ENCODE measurements at regions not wholly inside any gene's neighbourhood (a gene's known extent, or its start where the extent isn't known, plus 50 kb on each side); places are given as distances from the start of the nearest gene placed in this dataset.

DNA sequence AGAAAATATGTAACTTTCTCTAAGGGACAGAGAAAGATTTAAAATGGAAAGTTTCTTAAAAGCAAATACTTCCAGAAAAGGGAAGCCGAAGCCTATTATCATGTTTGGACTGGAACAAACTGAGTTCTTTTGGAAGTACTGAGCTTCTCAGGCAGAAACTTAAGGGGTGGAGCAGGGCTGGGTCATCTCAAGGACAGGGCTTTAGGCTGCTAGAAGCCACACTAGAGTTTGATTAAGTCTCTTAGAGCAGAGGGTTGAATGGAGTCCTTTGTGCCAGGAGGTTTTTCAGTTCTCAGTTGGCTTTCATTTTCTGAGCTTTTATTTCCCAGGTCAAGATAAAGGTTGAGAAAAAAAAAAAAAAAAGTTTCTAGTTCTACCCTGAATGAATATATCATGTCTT lies 432.7 kb downstream of the SLITRK5 start:
- no peak for DNase-seq

DNA sequence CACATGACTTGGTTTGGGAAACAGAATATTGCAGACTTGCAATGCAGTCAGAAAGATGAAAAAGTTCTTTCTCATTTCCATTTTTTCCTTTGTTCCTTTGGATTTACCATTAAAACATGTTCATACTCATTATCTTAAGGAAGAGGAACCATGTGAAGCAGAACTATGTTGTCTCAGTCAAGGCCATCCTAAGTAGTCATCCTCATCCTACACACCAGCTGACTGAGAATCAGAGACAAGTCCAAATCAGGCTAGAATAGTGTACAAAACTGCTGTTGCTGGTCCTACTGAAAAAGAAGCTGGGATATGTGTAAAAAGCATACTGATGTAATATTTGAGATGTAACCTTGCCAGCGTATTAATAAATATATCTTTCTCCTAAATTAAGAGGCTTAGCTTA lies 433.4 kb downstream of the SLITRK5 start:
- no peak for DNase-seq

- no peak for DNase-seq
Measured at GRCh38 chr13:88107570-88107969, 436.4 kb downstream of the SLITRK5 start.

DNA sequence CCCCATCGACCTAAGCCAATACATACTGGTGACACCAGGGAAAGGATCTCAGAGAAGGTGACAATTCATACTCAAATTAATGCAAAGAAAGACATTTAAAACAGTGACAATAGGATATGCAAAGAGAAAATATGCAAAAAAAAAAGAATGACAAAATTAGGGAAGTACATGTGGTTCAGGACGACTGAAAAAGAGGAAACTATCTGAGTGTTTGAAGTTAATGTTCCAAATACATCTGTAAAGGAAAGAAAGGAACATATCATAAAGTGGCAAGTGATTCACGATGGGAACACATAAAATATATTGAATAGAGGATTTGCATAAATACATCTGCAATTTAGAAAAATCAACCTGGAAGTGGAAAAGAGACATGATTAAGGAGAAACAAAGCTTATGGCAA lies 441.4 kb downstream of the SLITRK5 start:
- no peak for DNase-seq

DNA sequence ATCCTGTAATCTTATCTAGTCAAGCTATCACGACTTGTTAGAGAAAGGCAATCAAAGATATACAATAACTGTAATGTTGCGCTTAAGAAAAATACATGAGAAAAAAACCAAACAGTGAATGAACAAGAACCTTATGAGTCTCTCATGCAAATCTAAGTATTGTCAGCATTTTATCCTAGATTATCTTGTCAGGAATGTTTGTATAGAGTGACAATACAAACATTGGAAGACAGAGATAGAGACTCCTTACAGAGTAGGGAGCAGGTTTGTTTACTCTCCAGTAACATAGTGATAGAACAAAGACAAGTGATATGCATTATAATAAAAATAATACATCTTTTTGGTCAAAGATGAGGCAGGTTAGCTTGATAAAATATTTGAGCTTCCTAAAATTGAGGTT lies 444.8 kb downstream of the SLITRK5 start:
- DNase-seq: no peak

- DNase-seq: no peak
Measured at GRCh38 chr13:88118952-88119351, 447.8 kb downstream of the SLITRK5 start.

- no peak for DNase-seq
Measured at GRCh38 chr13:88124142-88124541, 453.0 kb downstream of the SLITRK5 start.

- no peak for DNase-seq
Measured at GRCh38 chr13:88125055-88125454, 453.9 kb downstream of the SLITRK5 start.

- no peak for DNase-seq
Measured at GRCh38 chr13:88136098-88136790, 465.1 kb downstream of the SLITRK5 start.

DNA sequence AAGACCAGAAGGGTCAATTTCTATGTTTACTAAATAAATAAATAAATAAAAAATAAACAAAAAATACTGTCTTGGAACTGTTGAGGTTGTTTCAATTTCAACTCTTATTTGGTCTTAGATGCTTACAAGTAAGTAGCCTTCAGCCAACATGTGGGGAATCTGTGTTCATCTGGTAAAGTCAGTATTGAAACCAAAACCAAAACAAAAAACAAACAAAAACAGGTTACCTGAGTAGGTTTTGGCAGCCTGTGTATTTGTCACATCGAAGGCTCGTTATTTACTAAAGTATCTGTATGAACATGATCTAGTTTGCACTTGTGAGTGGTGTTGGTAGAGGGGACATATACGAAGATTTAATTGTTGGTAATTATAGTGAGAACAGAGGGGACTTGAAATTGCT lies 471.5 kb downstream of the SLITRK5 start:
- DNase-seq: no peak

GRCh38 chr13:88144580-88144979 lies 473.4 kb downstream of the SLITRK5 start:
- no peak for DNase-seq

GRCh38 chr13:88153353-88153752 lies 482.2 kb downstream of the SLITRK5 start:
- DNase-seq: no peak

DNA sequence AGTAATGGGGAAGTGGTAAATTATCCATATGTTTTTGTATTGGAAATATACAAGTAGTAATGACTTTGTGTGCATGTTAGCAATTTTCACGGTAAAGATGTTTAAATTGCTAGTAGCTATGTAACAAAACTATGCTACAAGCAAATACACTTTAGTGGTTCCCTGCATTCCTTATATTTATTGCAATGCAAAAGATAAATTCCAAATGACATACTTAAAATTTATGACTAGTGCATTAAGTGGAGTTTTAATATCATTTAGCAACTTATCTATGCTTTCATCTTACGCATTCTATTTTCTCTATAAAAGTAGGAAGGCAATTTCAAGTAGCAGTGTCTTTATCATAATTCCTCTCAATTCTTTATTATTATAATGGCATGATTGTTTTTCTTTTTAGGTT lies 482.8 kb downstream of the SLITRK5 start:
- DNase-seq: no peak

GRCh38 chr13:88162076-88162702 lies 491.0 kb downstream of the SLITRK5 start:
- DNase-seq: no peak

DNA sequence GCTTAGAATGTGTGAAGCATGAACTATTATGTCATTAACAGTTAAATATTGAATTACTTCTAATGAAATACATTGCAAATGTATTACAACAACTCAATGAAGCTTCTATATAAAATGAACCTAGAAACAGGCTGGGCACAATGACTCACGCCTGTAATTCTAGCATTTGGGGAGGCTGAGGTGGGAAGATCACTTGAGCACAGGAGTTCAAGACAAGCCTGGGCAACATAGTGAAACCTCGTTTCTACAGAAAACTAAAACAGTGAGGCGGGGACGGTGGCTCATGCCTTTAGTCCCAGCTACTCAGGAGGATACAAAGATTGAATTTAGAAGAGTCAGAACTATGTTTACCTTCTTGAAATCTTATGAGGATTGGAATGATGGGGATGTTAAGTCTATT lies 505.1 kb downstream of the SLITRK5 start:
- DNase-seq: no peak

GRCh38 chr13:88183440-88183839 lies 512.3 kb downstream of the SLITRK5 start:
- DNase-seq: no peak

DNA sequence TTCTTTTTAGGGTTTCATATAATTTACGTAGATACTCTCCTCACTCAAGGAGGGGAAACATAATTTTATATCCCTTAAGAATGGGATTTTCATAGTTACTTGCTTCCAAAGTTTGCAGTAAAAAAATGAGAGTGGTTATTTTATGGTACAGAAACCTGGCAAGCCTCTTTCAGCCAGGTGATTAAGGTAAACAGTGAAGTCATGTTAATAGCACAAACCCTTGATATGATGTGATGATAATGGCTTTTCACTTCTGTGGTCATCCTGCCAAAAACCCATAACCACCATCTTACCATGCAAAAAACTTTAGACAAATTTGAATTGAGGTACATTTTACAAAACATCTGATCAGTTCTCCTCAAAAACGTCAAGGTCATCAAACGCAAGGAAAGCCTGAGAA lies 517.8 kb downstream of the SLITRK5 start:
- no peak for DNase-seq

DNA sequence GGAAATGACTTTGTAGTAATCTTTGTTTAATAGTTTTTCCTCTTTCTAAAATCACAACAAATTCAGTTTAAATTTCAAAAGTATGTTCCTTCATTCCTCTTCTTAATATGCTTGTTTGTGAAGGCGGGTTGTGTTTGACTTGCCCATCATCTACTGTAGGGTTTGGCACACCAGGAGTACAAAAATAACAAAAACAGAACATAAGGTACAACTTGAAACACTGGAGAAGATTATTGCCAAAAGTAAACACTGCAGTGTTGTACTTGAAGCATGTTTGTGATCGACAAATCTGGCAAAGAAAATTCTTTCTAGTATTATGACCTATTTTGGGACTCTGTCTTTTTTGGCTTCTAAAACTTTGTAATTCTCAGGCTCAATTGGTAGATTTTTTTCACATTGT lies 518.6 kb downstream of the SLITRK5 start:
- DNase-seq: no peak

DNA sequence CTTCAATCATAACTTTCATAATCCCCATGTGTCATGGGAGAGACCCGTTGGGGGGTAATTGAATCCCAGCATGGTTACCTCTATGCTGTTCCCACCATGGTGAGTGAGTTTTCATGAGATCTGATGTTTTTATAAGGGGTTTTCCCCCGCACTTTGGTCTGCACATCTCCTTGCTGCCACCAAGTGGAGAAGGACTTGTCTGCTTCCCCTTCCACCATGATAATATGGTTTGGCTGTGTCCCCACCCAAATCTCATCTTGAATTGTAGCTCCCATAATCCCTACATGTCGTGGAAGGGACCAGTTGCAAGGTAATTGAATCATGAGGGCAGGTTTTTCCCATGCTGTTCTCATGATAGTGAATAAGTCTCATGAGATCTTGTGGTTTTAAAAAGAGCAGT lies 524.9 kb downstream of the SLITRK5 start:
- no peak for DNase-seq

DNA sequence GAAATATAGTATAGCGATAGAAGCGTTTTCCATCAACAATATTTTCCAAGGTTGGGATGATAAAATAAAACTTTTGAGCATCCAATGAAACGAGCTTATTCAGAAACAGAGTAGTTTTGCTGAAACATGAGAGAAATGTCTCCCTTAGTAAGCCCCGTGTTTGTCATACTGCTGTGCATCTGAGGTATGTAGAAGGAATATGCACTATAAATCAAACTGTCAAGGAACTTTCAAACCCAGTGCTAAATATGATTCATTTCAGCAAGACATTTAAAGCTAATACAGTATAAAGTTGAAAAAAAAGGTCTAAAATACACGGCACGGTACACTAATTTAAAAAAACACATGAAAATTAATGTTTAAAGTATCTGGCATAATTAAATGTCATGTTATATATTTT lies 546.2 kb downstream of the SLITRK5 start:
- DNase-seq: no peak

GRCh38 chr13:88217883-88218282 lies 546.7 kb downstream of the SLITRK5 start:
- no peak for DNase-seq

GRCh38 chr13:88223958-88224357 lies 552.8 kb downstream of the SLITRK5 start:
- no peak for DNase-seq

- DNase-seq: no peak
Measured at GRCh38 chr13:88235441-88235840, 564.3 kb downstream of the SLITRK5 start.

DNA sequence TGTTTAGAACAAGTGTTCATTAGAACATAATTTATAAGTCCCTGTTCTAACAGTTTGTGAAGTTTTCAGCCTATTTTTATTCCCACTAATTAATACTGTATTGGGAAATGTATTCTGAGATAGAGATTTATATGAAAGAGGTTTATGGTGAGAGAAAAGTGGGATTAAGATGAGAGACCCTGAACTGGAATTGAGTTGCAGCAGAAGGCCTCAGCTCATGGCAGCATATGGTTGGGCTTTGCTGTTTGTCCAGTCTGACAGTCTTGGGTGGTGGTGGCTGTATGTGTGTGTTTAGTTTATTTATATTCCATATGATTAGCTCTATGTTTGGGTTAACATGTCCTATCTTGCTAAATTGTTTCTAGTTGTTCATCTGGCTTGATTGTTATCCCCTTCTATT lies 575.1 kb downstream of the SLITRK5 start:
- DNase-seq: no peak

- no peak for DNase-seq
Measured at GRCh38 chr13:88248393-88248792, 577.2 kb downstream of the SLITRK5 start.

Measured in effector CD8-positive, alpha-beta T cell (primary cell).